Inferior parietal cortex (tissue), 1 donor: ENCODE measurements at regions not wholly inside any gene's neighbourhood (a gene's known extent, or its start where the extent isn't known, plus 50 kb on each side); places are given as distances from the start of the nearest gene placed in this dataset.
A peak's percentile ranks its signal among the peaks of the same experiment; 100 is the strongest.

ENCODE experiments used
- DNase-seq: peaks from one replicate; pipeline ENCODE4 v3.0.0-alpha.2; 2016; ENCODE audit errors: extremely low spot score

DNA sequence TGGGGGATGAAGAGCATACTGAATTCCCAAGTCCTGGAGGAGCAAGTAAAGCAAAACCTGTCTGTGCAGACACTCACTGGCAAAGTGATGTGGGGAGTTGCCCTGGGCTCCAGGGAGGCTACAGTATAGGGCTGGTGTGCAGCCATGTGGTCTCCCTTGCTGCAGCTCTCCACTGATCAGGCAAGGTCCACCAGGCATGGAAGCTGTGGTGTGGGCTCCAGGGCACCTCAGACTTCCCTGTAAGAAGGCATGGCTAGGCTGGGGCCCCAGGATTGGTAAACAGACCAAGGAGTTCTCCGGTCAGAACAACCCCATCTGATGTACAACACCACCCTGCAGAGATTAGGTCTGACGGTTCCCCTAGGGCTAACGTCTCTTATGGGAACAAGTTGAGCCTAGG, 241.9 kb upstream of the NDST4 start:
- DNase-seq = no peak

DNA sequence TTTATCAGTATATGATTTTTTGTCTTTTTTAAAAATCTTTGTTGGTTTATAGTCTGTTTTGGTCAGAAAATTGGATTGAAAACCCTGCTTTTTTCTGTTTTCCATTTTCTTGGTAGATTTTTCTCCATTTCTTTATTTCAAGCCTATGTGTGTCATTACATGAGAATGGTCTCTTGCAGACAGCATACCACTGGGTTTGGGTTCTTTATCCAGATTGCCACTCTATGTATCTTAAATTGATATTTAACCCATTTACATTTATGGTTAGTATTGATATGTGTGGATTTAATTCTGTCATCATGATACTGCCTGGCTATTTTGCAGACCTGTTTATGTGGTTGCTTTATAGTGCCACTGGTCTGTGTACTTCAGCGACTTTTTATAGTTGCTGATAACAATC, 239.9 kb upstream of the NDST4 start:
- no peak for DNase-seq

DNA sequence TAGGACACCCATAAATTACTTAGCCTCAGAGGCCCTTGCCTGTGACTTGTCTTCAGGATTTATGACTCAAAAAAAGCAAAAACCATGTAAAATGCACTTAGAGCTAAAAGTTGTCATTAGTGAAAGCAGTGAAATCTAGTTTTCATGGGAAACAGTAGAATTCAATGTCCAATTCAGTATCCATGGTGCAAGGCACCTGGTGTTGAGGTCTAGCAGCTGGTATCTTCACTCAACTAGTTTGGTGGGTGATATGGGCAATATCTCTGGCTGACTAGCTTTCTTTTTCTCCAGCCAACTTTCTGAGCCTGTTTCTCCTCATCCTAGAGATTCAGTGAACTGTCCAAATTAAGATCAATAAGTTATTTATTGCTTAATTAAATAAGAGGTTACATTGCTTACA, 229.8 kb upstream of the NDST4 start:
- no peak for DNase-seq

DNA sequence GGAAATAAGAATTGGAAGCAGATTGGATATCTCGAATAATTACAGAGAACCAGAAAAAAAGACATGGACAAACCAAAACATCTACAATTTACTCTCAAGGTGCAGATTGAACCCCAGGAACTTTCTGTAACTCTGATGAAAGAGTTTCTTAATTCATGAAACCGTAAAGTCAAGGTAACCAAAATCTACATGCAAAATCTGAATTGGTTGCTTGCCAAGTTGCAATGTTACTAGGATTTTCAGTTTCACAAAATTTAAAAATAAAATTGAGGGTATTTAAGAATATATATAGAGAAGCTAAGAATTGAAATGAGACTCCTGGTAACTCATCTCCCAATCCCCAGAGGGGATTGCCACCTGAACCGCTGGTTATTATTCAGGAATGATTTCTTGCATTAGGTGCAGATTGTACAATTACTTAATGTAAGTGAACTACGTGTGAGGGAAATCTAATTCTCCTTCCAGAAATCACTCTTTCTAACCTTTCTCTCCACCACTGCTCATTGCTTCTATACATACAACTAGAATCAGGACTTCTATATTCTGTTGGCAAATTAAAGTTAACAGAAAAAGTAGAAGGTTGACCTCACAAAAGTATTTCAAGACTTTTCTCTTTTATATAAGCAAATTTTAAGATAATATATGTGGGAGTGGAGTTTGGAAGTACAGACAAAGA, 221.5 kb upstream of the NDST4 start:
- no peak for DNase-seq

DNA sequence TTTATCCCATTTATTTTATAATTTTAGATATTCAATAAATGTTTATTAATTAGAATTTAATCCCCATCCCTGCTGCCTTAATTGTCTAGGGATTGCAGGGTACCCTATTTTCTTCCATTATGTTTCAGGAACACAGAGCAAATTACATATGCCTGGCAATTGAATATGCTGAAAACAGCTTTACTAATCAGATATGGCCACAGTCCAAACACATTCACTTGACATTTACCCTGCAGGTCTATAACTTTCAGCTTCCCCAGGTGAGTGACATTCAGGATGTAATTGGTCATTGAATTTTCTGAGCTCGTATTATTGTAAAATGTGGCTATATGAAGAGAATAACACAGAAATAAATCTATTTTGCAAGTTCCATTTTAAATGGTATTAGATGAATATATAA, 218.7 kb upstream of the NDST4 start:
- DNase-seq = no peak

DNA sequence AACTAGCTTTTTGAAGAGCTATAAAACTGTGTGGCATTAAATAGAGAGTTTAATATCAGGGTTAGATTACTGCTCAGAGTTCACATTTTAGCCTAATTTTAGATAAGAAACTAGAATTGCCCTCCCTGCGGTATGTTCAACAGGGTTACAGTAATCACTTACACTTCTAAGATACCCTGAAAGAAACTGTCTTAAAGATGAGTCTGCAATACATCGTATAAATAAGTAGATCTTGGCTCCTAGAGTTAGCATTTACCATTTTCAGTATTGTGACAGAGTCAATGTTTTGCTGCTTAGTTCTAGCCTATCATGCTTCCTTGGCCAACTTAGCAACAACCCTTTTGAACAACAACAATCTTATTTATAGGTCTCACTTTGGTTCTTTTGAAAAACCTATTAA, 217.8 kb upstream of the NDST4 start:
- no peak for DNase-seq

DNA sequence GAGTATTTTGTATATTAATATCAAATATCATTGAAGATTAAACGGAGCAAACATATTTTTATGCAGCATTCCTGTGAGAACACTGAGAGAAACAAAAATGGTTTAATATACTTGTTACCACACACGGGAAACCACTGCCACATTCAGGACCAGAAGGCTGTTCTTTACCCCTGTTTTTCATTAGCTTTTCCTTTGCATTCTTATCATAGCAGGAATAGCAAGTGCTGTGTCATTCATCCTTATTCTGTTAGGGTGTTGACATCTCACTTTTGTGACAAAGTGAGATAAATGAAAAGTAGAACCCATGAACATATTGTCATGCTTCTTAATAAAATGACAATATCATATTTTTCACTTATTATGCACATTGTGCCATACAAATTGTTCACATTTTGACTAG, 212.4 kb upstream of the NDST4 start:
- no peak for DNase-seq

DNA sequence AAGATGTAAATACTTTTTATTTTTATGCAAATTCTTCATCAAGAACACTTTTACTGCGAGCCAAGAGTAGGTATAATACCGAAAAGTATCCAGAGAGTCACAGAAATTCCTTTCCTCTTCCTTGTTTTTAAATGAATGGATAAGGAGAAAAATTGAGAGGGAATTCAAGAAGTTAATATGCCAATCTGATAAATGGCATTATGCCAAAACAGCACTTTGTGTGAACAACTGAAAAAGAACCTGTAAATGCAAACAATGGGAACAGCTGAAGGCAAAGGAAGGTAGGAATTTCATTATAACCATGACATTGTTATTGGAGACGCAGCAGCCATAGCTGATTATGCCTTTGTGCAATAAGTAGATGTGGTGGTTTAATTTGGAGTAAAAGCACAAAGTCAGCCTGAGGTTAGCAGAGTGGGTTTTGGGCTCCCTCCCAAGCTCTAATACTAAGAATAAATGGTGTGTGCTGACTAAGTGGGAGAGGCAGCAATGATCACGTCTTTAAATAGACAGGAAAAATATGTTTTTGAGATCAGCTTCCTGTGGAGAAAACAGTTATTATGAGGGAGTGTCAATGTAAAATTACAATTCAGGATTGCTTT, 209.8 kb upstream of the NDST4 start:
- no peak for DNase-seq

DNA sequence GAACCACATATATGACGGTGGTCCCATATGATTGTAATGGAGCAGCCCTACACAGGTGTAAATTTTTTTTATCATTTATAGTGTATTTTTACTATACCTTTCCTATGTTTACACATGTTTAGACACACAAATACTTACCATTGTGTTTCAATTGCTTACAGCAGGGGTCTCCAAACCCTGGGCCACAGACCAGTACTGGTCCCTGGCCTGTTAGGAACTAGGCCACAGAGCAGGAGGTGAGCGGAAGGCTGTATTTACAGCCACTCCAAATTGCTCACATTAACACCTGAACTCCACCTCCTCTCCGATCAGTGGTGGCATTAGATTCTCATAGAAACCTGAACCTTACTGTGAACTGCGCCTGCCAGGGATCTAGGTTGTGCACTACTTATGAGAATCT, 201.8 kb upstream of the NDST4 start:
- no peak for DNase-seq

DNA sequence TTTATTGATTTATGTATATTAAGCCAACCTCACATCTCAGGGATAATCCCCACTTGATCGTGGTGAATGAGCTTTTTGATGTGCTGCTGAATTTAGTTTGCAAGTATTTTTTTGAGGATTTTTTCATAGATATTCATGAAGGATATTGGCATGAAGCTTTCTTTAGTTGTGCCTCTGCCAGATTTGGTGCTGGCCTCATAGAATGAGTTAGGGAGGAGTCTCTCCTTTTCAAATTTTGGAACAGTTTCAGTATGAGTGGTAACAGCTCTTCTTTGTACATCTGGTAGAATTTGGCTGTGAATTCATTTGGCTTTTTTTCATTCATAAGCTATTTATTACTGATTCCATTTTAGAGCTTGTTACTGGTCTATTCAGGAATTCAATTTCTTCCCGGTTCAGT, 197.2 kb upstream of the NDST4 start:
- DNase-seq = peak; percentile 6

DNA sequence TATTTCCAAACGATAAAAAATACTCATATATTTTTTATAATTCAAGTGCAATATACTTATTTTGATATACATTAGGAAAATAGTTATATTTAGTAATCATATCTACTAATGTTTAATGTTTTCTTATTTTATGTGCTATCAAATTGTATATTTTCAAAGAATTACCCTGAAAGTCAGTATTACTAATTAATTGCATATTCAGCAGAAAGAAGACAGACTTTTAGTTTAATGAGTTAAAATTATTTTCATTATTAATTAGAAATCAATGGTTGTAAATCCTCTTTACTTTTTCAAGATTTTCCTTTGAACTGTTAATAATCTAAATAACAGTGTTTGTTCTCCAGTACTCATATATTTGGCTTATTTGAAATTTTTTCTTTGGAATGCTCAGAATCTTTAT, 181.3 kb upstream of the NDST4 start:
- DNase-seq = no peak

DNA sequence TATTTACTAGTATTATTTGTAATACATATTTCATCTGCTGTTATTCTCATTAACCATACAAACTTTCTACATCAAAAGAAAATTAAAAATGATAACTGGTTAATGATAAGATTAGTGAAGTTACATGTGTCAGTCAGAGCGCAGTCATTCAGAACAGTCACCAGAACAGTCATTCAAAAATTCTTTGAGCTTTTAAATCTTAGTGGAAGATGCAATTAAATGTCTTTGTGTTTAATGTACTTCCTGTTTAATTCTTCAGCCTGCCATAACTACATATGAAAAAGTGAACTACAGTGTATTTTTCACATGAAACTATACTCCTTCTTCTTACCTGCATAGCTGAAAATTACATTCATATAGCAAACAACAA, 179.7 kb upstream of the NDST4 start:
- DNase-seq = no peak

DNA sequence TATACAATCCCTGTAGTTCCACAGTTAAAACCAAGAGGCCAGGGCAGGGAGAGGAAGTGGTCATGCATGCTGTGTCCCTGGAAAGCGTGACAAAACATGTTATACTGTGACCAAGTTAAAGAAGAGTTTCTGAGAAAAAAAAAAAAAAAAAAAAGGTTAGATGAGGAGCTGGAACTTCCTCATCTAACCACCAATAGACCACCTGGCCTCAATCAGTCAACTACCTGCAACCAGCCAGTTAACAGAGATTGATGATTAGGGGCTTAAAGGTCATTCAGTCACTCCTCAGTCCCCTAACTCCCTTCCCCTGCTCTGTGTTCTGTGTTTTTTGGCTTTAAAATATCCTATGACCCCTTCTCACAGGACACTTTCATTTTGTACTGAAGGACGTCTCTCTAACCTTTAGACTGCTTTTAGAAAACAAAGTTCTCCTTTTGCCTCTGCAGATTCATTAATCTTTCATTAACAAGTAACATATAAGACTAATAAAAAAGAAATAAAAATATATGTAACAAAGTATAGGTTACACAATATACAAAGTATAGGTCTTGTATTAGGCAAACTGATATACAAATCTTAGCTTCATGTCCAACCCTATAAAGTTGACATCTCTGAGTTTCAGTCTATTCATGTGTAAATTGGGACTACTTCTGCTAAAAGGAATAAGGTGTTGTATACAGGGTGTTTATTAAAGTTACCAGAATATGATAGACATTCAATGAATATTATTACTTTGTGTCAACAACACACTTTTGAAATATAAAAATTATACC, 179.1 kb upstream of the NDST4 start:
- DNase-seq = no peak

DNA sequence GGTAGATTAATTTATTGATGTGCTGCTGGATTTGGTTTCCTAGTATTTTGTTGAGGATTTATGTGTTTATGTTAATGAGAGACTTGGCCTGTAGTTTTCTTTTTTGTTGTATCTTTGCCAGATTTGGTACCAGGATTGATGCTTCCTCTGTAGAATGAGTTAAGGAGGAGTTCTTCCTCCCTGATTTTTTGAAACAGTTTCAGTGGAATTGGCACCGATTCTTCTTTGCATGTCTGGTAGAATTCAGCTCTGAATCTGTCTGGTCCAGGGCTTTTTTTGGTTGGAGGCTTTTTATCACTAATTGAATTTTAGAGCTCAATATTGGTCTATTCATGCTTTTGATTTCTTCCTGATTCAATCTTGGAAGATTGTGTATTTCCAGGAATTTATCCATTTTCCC, 174.0 kb upstream of the NDST4 start:
- DNase-seq = no peak

DNA sequence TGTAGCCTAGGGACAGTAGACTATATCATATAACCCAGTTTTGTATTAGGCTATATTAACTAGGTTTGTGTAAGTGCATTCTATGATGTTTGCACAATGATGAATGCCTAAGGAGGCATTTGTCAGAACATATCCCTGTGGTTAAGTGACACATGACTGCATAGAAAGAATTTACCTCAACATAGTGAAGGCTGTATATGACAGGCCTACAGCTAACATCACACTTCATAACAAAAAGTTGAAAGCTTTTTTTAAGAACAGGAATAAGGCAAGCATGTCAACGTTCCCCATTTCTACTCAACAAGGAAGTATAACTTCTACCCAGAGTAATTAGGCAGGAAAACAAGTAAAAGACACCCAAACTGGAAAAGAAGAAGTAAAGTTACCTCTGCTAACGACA, 165.9 kb upstream of the NDST4 start:
- DNase-seq = no peak

DNA sequence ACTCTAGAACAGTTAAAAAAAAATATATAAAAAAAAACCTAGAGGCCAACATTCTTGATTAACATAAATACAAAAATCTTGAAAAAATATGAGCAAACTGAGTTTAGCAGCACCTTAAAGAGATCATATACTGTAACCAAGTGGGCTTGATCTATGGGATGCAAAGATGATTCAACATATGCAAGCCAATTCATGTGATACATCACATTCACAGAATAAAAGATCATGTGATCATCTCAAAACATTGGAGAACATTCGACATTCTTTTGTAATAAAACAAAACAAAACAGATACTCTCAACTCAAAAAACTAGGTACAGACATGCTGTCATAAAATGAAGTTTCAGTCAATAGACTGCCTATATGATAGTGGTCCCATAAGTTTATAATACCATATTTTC, 165.4 kb upstream of the NDST4 start:
- DNase-seq = no peak

DNA sequence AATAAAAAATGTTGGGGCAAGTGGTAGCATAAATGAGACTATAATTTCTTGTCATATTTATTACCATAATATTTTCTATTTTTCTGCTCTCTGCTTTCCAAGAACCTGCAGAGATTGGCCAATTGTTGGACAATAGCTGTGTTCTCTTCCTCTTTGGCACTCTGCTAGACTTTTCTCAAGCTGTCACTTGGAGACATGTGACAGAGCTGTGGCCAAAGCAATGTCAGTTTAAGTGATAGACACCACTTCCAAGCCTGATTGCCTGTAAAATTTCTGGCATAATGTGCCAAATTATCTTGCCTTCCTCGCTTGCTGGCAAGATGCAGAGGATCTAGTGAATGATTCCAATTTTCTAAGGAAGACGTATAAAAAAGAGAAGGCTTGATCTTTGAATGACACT, 162.2 kb upstream of the NDST4 start:
- DNase-seq = peak; percentile 19

DNA sequence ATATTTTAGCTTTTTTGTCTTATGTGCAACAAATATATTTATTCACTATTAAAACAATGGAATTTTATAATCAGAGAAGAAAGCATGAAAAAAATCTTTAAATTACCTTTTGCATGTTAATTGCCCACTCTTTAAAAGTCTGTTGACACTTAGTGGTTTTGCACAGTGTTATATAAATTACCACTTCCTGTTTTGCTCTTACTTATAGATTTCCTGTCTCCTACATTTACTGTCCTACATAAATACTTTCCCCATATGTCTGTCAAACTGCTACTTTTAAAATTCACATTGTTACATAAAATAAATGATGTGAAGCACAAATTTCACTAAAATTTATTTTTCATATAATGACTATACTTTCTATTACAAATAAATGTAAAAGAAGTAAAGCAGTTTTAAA, 161.1 kb upstream of the NDST4 start:
- no peak for DNase-seq

DNA sequence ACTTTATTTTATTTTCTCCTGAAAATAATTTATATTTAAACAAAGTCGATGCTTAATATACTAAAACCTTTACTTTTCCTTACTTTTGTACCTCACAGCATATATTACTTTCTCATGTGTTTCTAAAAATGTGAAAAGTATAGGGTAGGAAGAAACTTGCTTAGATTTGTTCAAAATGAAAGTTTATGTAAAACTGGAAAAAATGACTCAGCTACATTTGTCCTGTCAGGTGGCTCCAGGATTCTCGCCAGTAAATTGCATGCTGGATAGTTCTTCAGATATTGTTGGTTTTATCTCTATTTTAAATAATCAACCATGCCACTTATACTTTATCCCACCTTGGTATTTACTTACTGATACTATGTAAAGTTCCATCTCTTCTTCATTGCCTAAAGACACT, 159.2 kb upstream of the NDST4 start:
- no peak for DNase-seq

DNA sequence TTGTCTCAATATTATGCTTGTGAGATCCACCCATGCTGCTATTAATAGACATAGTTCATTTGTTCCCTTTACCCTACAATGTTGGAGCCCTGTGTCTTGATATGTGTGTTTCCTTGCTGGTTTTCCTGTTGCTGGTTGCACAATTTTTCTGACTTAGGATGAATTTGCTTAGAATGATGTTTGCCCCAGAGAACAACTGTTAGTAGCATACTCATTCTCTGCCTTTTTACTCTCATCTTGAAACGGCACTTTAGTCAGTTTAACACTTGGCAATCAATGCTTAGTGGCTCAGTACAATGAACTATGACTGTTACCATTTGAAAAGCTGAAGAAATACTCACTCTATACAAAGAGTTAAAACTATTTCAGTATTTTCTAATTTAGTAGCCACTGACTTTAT, 158.8 kb upstream of the NDST4 start:
- DNase-seq = no peak

DNA sequence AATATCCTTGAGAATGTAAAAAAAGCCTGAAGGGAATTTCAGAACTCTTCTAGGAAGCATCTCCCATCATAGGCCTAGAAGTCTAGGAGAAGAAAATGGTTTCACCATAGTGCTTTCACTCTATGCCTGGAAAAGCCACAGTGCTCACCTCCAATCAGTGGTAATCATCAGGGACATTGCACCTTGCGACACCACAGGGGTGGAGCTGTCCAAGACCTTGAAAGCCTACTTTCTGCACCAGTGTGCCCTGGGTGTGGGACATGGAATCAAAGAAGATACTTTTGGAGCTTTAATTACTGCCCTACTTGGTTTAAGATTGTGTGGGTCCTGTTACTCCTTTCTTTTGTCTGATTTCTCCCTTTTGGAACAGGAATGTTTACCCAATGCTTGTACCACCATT, 146.8 kb upstream of the NDST4 start:
- DNase-seq = no peak

DNA sequence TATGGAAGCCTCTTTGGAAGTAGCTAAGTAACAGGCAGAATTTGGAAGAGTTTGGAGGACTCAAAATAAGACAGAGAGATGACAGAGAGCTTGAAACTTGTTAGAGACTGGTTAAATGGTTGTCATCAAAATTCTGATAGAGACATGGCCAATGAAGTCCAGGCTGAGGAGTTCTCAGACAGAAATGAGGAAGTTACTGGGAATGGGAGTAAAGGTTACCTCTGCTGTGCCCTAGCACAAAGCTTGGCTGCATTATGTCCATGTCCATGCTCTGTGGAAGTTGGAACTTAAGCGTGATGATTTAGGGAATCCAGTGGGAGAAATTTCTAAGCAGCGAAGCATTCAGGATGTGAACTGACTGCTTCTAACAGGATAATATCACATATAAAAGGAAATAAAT, 146.2 kb upstream of the NDST4 start:
- no peak for DNase-seq

DNA sequence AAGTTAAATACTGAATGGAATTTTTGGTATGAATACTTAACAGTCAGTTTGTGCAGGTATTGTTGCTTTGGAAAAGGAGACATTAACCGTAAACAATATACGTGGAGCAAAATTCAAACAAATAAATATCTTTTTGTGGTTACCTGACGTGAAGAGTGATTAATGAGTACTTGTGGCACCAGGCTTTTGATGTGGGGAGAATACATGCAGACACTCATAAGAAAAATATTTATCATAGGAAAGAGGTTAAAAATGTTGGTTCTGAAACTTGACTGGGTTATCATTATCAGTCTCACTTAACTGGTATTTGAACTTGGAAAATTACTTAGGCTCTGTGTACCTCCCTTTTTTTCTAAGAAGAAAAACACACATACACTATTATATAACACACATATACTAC, 136.4 kb upstream of the NDST4 start:
- no peak for DNase-seq
